ENCODE measurements at regions not wholly inside any gene's neighbourhood (a gene's known extent, or its start where the extent isn't known, plus 50 kb on each side); places are given as distances from the start of the nearest gene placed in this dataset.

DNA sequence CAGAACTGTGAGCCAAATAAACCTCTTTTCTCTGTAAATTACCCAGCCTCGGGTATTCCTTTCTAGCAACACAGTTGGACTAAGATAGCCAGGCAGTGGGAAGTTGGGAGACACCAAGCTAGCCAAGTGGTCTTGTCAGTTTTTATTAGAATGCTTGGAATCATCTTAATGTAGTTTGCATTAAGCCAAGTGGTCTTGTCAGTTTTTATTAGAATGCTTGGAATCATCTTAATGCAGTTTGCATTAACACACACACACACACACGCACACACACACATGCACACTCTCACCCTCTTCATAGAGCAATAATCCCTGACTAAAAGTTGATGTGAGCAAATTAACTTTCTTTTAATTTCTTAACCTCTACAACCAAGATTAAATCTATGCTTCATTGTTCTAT lies 151.5 kb downstream of the VAPA start:
- TF ChIP-seq, protein P1, sequence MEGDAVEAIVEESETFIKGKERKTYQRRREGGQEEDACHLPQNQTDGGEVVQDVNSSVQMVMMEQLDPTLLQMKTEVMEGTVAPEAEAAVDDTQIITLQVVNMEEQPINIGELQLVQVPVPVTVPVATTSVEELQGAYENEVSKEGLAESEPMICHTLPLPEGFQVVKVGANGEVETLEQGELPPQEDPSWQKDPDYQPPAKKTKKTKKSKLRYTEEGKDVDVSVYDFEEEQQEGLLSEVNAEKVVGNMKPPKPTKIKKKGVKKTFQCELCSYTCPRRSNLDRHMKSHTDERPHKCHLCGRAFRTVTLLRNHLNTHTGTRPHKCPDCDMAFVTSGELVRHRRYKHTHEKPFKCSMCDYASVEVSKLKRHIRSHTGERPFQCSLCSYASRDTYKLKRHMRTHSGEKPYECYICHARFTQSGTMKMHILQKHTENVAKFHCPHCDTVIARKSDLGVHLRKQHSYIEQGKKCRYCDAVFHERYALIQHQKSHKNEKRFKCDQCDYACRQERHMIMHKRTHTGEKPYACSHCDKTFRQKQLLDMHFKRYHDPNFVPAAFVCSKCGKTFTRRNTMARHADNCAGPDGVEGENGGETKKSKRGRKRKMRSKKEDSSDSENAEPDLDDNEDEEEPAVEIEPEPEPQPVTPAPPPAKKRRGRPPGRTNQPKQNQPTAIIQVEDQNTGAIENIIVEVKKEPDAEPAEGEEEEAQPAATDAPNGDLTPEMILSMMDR (IDR thresholded peaks at IDR 0.05; ENCODE audit: insufficient read depth, low read depth, low read length) = no peak
- TF ChIP-seq EZH2 (IDR thresholded peaks at IDR 0.05; ENCODE audit: insufficient read depth, low read length) = no peak

Measured in astrocyte (in vitro differentiated cells and primary cell).